ENCODE measurements at regions not wholly inside any gene's neighbourhood (a gene's known extent, or its start where the extent isn't known, plus 50 kb on each side); places are given as distances from the start of the nearest gene placed in this dataset.
A peak's percentile ranks its signal among the peaks of the same experiment; 100 is the strongest.
"Not testable (repeated sequence)": the region's sequence is repeated elsewhere in the genome, so short reads cannot be mapped to it uniquely, and the experiment has no call there.

GRCh38 chr3:106126067-106126845 lies 257.4 kb upstream of the CBLB start:
- H3K36me3 ChIP-seq (ENCODE audit: control insufficient read depth, insufficient read depth, low read length), result no peaks in the 10 kb centered on the region
- peaks cover 1% of the 10 kb centered on the region for H3K4me1 ChIP-seq (ENCODE audit: control insufficient read depth, insufficient read depth, low read length, poor library complexity, severe bottlenecking)
- WGBS, 2 experiments (ENCODE audit: insufficient coverage in 2 of 2), result 100% methylated on average over 1 of the region's 4 CpGs; no CpG with 5 or more reads in 1 of the 2 experiments
- H3K9me3 ChIP-seq (ENCODE audit: control insufficient read depth, low read length), result no peaks in the 10 kb centered on the region
- H3K27ac ChIP-seq (ENCODE audit: low read depth, low read length, severe bottlenecking), result no peak overlapping the region
- no peak overlapping the region for H3K4me3 ChIP-seq (ENCODE audit: extremely low read depth, insufficient read depth, low read length, poor library complexity, severe bottlenecking)

GRCh38 chr3:106126846-106127235 lies 258.0 kb upstream of the CBLB start:
- no peaks in the 10 kb centered on the region for H3K36me3 ChIP-seq (ENCODE audit: control insufficient read depth, insufficient read depth, low read length)
- H3K4me1 ChIP-seq (ENCODE audit: control insufficient read depth, insufficient read depth, low read length, poor library complexity, severe bottlenecking), result peaks cover 5% of the 10 kb centered on the region
- WGBS, 2 experiments (ENCODE audit: insufficient coverage in 2 of 2), result 57 to 68% methylated on average over 3 of the region's 4 CpGs
- no peak overlapping the region for H3K4me3 ChIP-seq (ENCODE audit: extremely low read depth, insufficient read depth, low read length, poor library complexity, severe bottlenecking)
- no peak overlapping the region for H3K27ac ChIP-seq (ENCODE audit: low read depth, low read length, severe bottlenecking)
- no peaks in the 10 kb centered on the region for H3K9me3 ChIP-seq (ENCODE audit: control insufficient read depth, low read length)

- no peaks in the 10 kb centered on the region for H3K36me3 ChIP-seq (ENCODE audit: control insufficient read depth, insufficient read depth, low read length)
- peaks cover 5% of the 10 kb centered on the region for H3K4me1 ChIP-seq (ENCODE audit: control insufficient read depth, insufficient read depth, low read length, poor library complexity, severe bottlenecking)
- no peak overlapping the region for H3K4me3 ChIP-seq (ENCODE audit: extremely low read depth, insufficient read depth, low read length, poor library complexity, severe bottlenecking)
- no peak overlapping the region for H3K27ac ChIP-seq (ENCODE audit: low read depth, low read length, severe bottlenecking)
- WGBS, 2 experiments (ENCODE audit: insufficient coverage in 2 of 2), result 85% methylated on average over 2 of the region's 2 CpGs; no CpG with 5 or more reads in 1 of the 2 experiments
- no peaks in the 10 kb centered on the region for H3K9me3 ChIP-seq (ENCODE audit: control insufficient read depth, low read length)
Measured at GRCh38 chr3:106129939-106130338, 261.1 kb upstream of the CBLB start.

GRCh38 chr3:106130384-106131198 lies 261.8 kb upstream of the CBLB start:
- H3K27ac ChIP-seq (ENCODE audit: low read depth, low read length, severe bottlenecking), result peak overlapping the region; percentile 90
- no peaks in the 10 kb centered on the region for H3K36me3 ChIP-seq (ENCODE audit: control insufficient read depth, insufficient read depth, low read length)
- no CpG with 5 or more reads among the region's 2 CpGs for WGBS, 2 experiments (ENCODE audit: insufficient coverage in 2 of 2)
- H3K4me3 ChIP-seq (ENCODE audit: extremely low read depth, insufficient read depth, low read length, poor library complexity, severe bottlenecking), result no peak overlapping the region
- H3K4me1 ChIP-seq (ENCODE audit: control insufficient read depth, insufficient read depth, low read length, poor library complexity, severe bottlenecking), result peaks cover 5% of the 10 kb centered on the region
- no peaks in the 10 kb centered on the region for H3K9me3 ChIP-seq (ENCODE audit: control insufficient read depth, low read length)

- no peak overlapping the region for H3K27ac ChIP-seq (ENCODE audit: low read depth, low read length, severe bottlenecking)
- H3K36me3 ChIP-seq (ENCODE audit: control insufficient read depth, insufficient read depth, low read length), result no peaks in the 10 kb centered on the region
- H3K4me3 ChIP-seq (ENCODE audit: extremely low read depth, insufficient read depth, low read length, poor library complexity, severe bottlenecking), result no peak overlapping the region
- 96% methylated on average over 22 to 26 of the region's 26 CpGs for WGBS, 2 experiments (ENCODE audit: insufficient coverage in 2 of 2)
- no peaks in the 10 kb centered on the region for H3K9me3 ChIP-seq (ENCODE audit: control insufficient read depth, low read length)
- peaks cover 5% of the 10 kb centered on the region for H3K4me1 ChIP-seq (ENCODE audit: control insufficient read depth, insufficient read depth, low read length, poor library complexity, severe bottlenecking)
Measured at GRCh38 chr3:106135451-106136160, 266.8 kb upstream of the CBLB start.

GRCh38 chr3:106139826-106140225 lies 271.0 kb upstream of the CBLB start:
- H3K4me3 ChIP-seq (ENCODE audit: extremely low read depth, insufficient read depth, low read length, poor library complexity, severe bottlenecking), result no peak overlapping the region
- H3K36me3 ChIP-seq (ENCODE audit: control insufficient read depth, insufficient read depth, low read length), result no peaks in the 10 kb centered on the region
- WGBS, 2 experiments (ENCODE audit: insufficient coverage in 2 of 2), result no CpG with 5 or more reads among the region's 1 CpG
- no peak overlapping the region for H3K27ac ChIP-seq (ENCODE audit: low read depth, low read length, severe bottlenecking)
- H3K4me1 ChIP-seq (ENCODE audit: control insufficient read depth, insufficient read depth, low read length, poor library complexity, severe bottlenecking), result no peaks in the 10 kb centered on the region
- H3K9me3 ChIP-seq (ENCODE audit: control insufficient read depth, low read length), result no peaks in the 10 kb centered on the region

- Histone ChIP-seq H3K4me1 (ENCODE audit: control insufficient read depth, insufficient read depth, low read length, poor library complexity, severe bottlenecking) (no peaks in the 10 kb centered on the region), H3K9me3 (ENCODE audit: control insufficient read depth, low read length) (peaks cover 3% of the 10 kb centered on the region), H3K36me3 (ENCODE audit: control insufficient read depth, insufficient read depth, low read length) (no peaks in the 10 kb centered on the region), H3K27ac (ENCODE audit: low read depth, low read length, severe bottlenecking) (no peak overlapping the region), H3K4me3 (ENCODE audit: extremely low read depth, insufficient read depth, low read length, poor library complexity, severe bottlenecking) (no peak overlapping the region)
Measured at GRCh38 chr3:106140431-106140830, 271.6 kb upstream of the CBLB start.

GRCh38 chr3:106144030-106144429 lies 275.2 kb upstream of the CBLB start:
- no peak overlapping the region for H3K27ac ChIP-seq (ENCODE audit: low read depth, low read length, severe bottlenecking)
- H3K4me1 ChIP-seq (ENCODE audit: control insufficient read depth, insufficient read depth, low read length, poor library complexity, severe bottlenecking), result no peaks in the 10 kb centered on the region
- WGBS, 2 experiments (ENCODE audit: insufficient coverage in 2 of 2), result no CpG with 5 or more reads among the region's 2 CpGs
- H3K36me3 ChIP-seq (ENCODE audit: control insufficient read depth, insufficient read depth, low read length), result no peaks in the 10 kb centered on the region
- H3K4me3 ChIP-seq (ENCODE audit: extremely low read depth, insufficient read depth, low read length, poor library complexity, severe bottlenecking), result no peak overlapping the region
- peaks cover 4% of the 10 kb centered on the region for H3K9me3 ChIP-seq (ENCODE audit: control insufficient read depth, low read length)

GRCh38 chr3:106148440-106149082 lies 279.7 kb upstream of the CBLB start:
- not testable (repeated sequence) for H3K4me3 ChIP-seq (ENCODE audit: extremely low read depth, insufficient read depth, low read length, poor library complexity, severe bottlenecking); H3K4me1 ChIP-seq (ENCODE audit: control insufficient read depth, insufficient read depth, low read length, poor library complexity, severe bottlenecking); H3K9me3 ChIP-seq (ENCODE audit: control insufficient read depth, low read length); H3K27ac ChIP-seq (ENCODE audit: low read depth, low read length, severe bottlenecking); H3K36me3 ChIP-seq (ENCODE audit: control insufficient read depth, insufficient read depth, low read length)
- WGBS, 2 experiments (ENCODE audit: insufficient coverage in 2 of 2), result 88 to 96% methylated on average over 11 to 12 of the region's 28 CpGs

GRCh38 chr3:106157411-106157810 lies 288.6 kb upstream of the CBLB start:
- H3K4me1 ChIP-seq (ENCODE audit: control insufficient read depth, insufficient read depth, low read length, poor library complexity, severe bottlenecking), result no peaks in the 10 kb centered on the region
- 71% methylated on average over 1 of the region's 3 CpGs; no CpG with 5 or more reads in 1 of the 2 experiments for WGBS, 2 experiments (ENCODE audit: insufficient coverage in 2 of 2)
- no peak overlapping the region for H3K27ac ChIP-seq (ENCODE audit: low read depth, low read length, severe bottlenecking)
- H3K4me3 ChIP-seq (ENCODE audit: extremely low read depth, insufficient read depth, low read length, poor library complexity, severe bottlenecking), result no peak overlapping the region
- H3K36me3 ChIP-seq (ENCODE audit: control insufficient read depth, insufficient read depth, low read length), result no peaks in the 10 kb centered on the region
- no peaks in the 10 kb centered on the region for H3K9me3 ChIP-seq (ENCODE audit: control insufficient read depth, low read length)
